Stomach (tissue), 4 donors: ENCODE measurements at regions not wholly inside any gene's neighbourhood (a gene's known extent, or its start where the extent isn't known, plus 50 kb on each side); places are given as distances from the start of the nearest gene placed in this dataset.

Experiments used
- CTCF ChIP-seq, 7 experiments: fragments of 450-650 bp in 4 of 7; fragments of 200-600 bp in 3 of 7; sonication (generic) in 3 of 7; IDR thresholded peaks; one replicate each; pipeline ENCODE4 v1.5.1; 2016 to 2019; ENCODE audit warnings: antibody characterized with exemption in 7 of 7, control low read depth in 2 of 7, mild to moderate bottlenecking in 1 of 7
- EP300 ChIP-seq: sonication (generic); formaldehyde crosslinking; IDR thresholded peaks from one replicate; pipeline ENCODE4 v1.6.1; 2017; ENCODE audit warnings: antibody characterized with exemption
- POLR2A ChIP-seq, 4 donors: fragments of 450-650 bp; IDR thresholded peaks; one replicate each; pipeline ENCODE4 v1.6.1; 2016; ENCODE audit warnings: antibody characterized with exemption in 4 of 4, control low read depth in 2 of 4, mild to moderate bottlenecking in 1 of 4, moderate library complexity in 1 of 4
- POLR2AphosphoS5 ChIP-seq, 3 donors: sonication (generic); formaldehyde crosslinking; IDR thresholded peaks; one replicate each; pipeline ENCODE4 v1.6.1; 2016; ENCODE audit warnings: antibody characterized with exemption in 3 of 3

- TF ChIP-seq POLR2A (IDR thresholded peaks at IDR 0.05), result no peak
- no peak for TF ChIP-seq CTCF (IDR thresholded peaks at IDR 0.05)
- TF ChIP-seq POLR2AphosphoS5 (IDR thresholded peaks at IDR 0.05), result no peak
- no peak for TF ChIP-seq EP300
Observed at GRCh38 chr11:114813189-114813718, 134.9 kb downstream of the NXPE2 start.
